HG03103 (cell line): ENCODE measurements at regions not wholly inside any gene's neighbourhood (a gene's known extent, or its start where the extent isn't known, plus 50 kb on each side); places are given as distances from the start of the nearest gene placed in this dataset.
A peak's percentile ranks its signal among the peaks of the same experiment; 100 is the strongest.
"Not testable (repeated sequence)": the region's sequence is repeated elsewhere in the genome, so short reads cannot be mapped to it uniquely, and the experiment has no call there.

Experiments used
- ATAC-seq: cut with Tn5 transposase; IDR thresholded peaks from one replicate; pipeline ENCODE4 v1.9.1; 2021; ENCODE audit warnings: low read depth; ENCODE audit not compliant: unreplicated experiment

DNA sequence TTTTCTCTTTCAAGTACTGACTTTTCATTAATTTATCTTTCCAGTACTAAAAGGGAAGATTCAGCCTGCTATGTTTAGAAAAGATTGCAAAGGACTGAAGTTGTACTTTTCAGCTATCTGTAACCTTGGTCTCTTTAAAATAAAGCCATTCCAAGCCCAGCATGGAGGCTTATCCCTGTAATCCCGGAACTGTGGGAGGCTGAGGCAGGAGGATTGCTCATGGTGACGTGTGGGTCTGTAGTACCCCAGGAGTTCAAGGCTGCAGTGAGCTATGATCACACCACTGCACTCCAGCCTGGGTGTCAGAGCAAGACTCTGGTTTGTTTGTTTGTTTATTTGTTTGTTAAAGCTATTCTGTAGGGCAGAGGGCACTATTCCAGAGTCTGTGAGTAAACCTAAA, 50.6 kb upstream of the TMEM170B start:
- no peak for ATAC-seq

DNA sequence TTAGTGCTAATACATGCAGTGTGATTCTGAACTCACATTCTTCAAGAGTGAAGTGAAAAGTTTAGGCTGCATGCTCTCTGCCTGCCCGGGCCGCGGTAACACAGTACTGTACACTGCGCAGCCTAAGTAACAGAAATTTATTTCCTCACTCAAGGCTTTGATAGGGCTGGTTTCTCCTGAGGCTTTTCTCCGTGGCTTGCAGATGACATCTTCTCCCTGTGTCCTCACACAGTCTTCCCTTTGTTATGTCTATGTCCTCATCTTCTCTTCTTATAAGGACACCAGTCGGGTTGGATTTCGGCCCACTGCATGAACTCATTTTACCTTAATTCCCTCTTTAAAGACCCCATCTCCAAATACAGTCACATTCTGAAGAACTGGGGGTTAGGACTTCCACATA, 51.1 kb upstream of the TMEM170B start:
- ATAC-seq = no peak

DNA sequence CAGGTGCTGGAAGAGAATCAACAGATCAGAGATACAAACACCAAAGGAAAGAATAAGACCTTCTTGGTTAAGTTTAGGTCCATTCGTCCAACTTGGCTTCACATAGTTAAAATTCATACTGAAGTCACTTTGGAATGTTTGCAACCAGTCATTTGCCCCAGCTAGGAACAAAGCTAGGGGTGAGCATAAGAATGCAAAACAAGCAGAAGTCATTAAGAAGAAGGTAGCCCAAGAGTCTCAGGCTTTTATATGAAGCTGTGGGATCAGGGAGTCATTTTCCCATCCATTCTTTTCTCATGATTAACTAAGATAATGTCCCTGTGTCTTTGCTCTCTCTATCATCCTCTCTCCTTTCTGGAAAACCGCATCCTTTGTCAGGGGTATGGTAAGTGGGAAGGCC, 51.5 kb upstream of the TMEM170B start:
- no peak for ATAC-seq

DNA sequence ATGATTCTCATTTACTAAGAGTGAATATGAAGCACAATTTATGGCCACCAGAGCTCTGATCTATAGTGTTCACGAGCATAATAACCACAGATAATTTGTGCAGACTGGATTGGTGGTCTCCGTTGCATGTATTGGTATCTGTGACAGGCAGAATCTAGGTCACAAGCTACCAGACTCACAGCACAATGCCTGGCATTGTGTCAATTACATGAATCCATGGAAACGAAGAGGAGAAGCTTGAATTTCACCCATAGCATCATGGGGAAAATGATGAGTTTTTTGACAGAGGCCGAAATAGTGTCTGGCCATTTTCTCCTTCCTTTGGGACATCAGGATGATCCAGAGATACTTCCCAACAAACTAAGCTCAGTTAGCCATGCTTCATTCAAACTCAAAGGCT, 52.3 kb upstream of the TMEM170B start:
- no peak for ATAC-seq

DNA sequence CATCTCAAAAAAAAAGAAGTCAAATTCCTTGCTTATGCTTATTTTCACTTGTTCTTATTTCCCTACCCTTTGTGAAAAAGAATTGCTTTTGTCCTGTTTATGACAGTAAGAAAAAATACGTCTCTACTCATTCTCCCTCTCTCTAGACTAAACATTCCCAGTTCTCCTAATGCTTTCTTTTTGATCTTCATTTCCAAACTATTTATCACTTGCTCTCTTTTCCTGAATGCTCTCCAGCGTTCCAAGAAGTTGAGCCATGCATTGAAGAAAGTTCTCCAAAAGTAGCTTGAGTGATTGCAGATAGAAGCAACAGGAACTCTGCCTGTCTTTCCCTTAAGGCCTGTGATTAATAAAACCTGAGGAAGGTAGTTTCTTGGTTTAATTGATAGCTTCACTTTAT, 53.1 kb upstream of the TMEM170B start:
- ATAC-seq = no peak

DNA sequence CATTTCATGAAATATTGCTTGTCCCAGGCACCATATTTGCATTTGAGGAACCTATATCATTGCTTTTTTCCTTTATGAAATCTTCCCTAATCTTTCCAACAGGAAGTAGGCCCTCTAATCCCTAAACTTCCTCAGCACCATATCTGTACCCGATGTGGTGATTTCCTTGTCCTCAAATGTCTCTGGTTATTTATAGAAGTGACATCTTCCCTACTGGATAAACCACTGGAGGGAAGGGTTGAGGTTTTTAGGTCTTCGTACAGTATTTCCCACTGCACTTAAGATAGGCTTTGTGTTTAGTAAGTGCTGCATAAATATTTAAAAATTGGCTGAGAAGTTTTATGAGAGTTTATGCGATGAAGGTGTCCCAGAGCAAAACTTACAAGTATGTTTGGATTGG, 54.9 kb upstream of the TMEM170B start:
- ATAC-seq = no peak

DNA sequence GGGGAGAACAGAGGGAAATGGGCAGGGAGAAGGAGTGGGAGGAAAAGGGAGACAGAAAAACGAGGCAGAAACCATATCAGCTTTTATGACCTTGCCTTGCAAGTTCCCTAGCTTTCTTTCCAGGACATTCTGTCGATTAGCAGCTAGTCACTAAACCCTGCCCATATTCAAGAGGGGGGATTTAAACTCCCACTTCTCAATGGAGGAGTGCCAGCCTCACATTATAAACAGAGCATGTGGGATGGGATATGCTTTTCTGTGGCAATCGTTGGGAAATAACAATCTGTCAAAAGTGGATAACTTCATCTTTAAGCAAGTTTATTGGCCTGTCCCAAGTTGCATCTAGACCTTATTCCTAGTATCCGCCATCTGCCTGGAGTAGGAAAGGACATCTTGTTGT, 57.0 kb upstream of the TMEM170B start:
- no peak for ATAC-seq

DNA sequence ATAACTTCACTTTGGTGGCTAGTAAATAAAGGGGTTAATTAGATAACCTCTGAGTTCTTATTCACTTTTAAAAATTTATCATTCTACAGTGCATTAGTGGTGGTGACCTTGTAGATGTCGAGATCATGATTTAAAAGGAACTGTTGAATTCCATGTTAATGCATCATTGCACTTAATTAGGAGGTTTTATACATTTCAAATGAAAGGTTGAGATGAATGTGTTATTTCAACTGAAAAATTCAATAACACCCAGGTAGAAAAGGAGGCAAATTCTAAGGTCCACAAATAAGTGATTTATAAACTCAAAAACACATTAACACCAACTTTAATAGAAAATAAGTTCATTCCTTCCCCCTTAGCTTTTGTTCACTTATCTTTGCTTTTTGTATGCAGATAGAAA, 58.3 kb upstream of the TMEM170B start:
- no peak for ATAC-seq

DNA sequence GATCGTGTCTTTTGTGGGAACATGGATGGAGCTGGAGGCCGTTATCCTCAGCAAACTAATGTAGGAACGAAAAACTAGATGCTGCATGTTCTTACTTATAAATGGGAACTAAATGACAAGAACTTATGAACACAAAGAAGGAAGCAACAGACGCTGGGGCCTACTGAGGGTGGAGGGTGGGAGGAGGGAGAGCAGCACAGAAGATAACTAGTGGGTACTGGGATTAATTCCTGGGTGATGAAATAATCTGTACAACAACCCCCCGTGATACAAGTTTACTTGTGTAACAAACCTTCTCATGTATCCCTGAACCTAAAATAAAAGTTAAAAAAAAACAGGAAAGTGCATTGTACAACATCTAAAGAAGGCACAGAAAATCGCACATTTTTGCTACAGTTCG, 59.0 kb upstream of the TMEM170B start:
- no peak for ATAC-seq

DNA sequence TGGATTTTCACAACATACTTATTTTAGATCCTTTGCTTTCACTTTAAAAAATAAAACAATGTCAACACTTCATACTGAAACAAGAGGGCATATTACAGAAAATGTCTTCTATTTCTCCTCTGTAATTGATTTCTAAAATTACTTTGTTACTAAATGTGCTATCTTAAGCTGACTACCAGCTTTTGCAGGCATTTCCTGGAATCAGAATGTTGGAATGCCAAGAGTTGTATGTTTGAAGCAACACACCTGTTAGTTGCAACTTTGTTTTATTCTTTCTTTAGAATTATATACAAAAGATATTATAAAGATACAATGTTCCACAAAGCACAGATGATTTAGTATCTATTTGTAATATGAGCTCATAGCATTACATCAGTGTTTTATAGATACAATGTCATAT, 62.5 kb upstream of the TMEM170B start:
- no peak for ATAC-seq

DNA sequence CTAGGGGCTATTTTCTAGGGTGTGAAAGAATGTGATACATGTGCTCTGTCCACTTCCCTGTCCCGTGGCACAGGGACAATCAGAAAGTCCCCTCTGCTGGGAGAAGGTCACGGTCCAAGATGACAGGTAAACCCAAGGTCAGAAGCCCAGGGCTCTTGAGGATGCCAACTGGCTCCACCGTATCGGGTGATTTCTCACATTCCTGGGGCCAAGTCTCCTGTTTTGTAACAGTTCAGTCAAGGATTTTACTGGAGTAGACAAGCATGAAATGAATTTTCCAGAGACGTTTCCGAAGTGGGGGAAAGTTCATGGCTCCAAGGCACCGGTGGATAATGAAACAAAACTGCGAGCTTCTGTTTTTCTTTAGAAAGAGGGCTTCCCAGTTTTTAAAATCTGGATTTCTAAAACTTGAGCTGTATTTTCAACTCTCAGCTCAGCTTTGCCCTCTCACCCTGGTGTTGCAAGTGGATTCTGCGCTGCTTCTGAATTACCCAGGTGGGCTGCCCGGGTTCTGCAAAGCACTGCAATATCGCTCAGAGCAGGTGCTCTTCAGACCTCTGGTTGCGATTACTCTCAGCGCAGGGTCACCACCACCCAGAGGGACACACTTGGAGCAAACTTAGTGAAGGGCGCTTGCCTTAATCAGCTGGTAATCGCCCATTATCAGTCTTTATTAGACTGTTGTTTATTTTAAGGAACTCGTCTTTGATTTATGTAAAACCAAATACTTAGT, 64.4 kb upstream of the TMEM170B start:
- ATAC-seq = no peak

DNA sequence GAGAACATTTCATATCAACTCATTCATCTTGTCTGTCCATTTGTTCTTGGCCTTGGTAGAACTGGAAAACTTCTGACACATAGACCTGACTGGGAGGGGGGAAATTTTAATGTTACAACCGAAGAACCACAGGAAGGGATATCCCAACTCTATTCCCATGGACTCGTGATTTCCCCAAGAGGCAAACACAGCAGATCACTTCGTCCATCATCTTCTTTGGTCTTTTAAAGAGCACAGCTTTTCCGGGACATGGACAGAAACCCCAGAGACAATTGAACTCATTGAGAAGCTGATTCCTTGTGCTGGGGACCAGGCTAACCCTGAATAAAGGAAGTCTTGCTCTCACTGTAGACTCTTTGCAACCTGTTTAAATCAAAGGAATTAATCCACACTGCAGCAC, 66.3 kb upstream of the TMEM170B start:
- ATAC-seq = no peak

DNA sequence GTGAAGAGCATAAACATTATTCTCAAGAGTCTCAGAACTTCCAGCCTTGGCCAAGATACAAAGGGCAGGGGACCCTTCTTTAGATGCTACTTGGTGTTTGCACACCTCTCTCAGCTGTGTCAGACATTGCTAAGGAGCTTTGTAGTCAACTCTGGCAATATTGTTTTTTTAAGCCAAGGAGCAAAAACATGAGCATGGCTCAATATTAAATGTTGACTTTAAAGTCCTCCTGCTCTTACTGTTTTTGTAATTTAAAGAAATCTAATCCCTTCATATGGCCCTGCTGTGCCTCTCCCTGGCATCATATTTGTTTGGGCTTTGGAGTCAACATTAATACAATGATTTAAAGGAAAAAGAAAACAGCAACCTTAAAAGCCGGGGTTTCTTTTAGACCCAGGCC, 67.9 kb upstream of the TMEM170B start:
- ATAC-seq = no peak

DNA sequence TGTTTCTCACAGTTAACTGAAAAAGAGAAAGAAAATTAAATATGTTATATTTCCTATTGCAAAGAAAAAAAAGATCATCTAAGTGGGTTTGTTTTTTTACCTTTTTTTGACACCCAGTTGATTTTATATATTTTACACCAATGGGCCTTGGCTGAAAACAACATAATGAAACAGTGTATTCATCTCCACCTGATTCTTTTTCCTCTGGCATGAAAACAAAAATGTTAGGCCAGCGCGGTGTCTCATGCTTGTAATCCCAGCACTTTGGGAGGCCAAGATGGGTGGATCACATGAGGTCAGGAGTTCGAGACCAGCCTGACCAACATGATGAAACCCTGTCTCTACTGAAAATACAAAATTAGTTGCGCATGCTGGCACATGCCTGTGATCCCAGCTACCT, 69.3 kb upstream of the TMEM170B start:
- ATAC-seq = not testable (repeated sequence)

DNA sequence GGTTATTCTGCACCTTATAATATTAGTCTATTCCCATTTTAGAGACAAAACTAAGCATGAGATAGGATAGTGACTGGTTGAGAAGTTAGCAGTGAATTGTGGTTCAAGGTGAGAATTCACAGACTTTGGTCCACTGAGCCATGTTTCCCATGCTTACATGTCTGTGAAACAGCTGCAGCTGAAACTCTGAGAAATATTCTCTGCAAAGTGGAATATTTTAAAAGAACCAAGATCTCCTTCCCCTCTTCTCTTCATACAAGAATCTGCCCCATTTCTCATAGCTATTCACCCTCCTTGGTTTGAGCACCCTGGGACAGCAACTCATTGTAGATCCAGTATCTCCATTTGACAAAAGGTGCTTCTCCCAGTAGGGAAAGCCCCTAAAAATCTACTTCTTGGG, 70.2 kb upstream of the TMEM170B start:
- no peak for ATAC-seq

DNA sequence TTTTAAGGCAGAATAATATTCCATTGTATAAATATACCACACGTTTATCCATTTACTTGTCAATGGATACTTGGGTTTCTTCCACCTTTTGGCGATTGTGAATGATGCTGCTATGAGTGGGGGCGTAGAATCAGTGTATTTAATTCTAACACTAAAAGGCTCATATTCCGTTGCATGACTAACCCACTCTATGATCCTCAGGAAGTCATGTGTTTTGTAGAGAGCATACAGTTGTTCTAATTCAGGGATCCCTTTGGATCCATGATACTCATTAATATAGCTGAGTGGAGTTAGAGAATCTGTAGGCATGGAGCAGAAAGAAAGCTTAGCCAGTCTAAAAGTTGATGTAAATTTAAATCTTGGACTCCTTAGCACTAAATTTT, 74.2 kb upstream of the TMEM170B start:
- ATAC-seq = no peak

DNA sequence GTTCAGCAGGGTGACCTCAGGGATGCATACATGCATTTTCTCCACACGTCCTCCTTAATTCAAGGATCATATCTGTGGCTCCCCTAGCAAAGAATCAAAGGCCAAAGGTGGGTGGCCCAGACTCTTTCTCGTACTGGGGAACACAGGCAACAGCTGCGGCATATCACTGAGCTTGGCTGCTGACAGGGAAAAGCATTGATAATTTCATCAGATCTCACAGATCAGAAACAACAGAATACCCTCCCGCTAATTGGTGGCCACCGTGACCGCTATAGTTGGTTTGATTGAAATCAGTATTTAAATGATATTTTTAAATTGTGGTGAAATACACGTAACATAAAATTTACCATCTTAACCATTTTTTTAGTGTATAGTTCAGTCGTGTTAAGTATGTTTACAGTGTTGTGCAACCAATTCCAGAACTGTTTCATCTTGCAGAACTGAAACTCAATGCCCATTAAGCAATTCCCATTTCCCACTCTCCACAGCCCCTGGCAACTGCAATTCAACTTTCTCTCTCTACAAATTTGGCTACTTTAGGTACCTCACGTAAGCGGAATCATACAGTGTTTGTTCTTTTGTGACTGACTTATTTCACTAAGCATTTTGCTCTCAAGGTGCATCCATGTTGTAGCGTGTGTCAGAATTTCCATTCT, 74.7 kb upstream of the TMEM170B start:
- no peak for ATAC-seq

DNA sequence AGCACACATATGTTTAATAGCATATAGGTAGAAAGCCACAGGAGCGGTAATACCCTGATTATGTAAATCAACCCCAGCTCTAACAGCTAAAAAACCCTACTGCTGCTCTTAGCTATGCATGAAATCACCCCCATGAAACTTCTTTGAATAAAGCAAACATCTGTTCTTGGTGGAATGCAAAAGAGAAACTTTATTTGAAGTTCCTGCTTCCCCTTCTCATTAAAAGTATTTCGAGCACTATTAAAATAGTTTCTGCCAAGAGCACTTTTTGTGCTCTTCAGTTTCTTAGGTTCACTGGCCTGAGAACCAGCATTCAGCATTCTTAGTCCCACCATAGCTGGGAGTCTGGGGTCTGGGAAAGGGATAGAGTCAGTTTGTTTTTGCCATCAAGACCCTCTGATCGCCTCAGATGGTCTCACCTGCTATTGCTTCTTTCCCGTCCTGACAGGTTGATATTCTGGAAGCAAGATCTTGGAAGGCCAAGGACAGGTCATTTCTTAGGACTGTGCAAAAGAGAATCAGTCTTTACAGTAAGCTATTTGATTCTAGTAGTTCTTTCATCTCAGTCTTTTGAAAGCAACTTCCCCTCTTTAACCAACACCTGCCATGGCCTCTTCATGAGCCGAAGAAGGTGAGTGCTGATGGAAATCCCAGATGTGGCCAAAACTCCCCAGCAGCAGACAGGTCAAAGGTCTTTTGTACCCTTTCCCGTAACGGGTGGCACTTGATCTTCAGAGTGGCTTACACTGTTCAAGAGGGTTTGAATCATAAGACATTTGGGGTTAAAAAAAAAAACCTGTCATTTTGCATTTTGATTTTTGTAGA, 76.5 kb upstream of the TMEM170B start:
- ATAC-seq = peak; percentile 58

DNA sequence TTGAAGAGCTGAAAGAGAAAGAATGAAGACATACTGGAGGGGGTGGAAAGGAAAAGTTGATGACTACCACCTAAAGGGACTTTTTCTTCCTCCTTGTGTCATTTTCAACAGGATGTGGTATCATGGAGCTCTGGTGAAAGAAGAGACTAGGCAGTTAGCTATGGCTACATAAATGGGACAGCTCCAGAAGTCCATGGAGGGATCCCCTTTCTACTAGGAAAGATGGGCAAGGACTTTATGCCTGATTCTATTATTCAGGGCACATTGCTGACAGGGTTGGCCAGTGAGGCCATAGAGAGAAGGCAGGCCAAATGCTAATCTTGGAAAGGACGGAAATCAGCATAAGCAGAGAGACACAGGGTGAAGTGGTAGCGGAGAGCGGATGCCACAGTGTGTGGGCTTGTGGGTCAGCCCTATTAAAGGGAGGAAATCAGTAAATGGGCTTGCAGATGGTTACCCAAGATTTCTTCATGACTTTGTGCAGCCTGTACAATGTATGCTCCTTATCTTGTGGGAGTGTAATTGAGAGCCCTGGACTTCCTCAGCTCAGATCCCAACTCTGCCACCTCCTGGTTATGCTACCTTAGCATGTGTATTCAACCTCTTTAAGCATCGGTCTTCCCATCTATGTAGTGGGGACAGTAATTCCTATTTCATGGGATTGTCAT, 77.4 kb upstream of the TMEM170B start:
- ATAC-seq = peak; percentile 39

DNA sequence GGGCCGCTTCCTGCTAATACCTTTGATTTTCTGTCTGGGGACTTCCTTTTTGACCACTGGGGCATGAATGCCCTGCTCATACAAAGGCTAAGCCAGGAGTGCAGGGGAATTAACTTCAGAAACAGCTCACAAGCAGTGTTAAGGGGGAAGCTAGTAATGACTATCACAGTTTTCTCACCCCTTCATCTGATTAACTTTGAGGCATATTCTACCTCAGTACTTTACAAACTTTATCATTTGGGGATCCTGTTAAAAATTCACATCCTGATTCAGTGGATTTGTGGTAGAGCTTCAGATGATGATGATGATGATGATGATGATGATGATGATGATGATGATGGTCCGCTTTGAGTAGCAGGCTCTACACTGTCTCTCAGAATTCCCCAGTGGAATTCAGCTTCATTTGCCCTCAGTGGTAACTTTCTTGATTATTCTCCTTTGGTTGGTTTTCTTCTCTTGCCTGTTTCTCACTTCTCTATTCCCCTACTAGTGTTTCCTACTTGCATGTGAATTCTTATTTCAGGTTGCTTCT, 78.4 kb upstream of the TMEM170B start:
- peak; percentile 49 for ATAC-seq

DNA sequence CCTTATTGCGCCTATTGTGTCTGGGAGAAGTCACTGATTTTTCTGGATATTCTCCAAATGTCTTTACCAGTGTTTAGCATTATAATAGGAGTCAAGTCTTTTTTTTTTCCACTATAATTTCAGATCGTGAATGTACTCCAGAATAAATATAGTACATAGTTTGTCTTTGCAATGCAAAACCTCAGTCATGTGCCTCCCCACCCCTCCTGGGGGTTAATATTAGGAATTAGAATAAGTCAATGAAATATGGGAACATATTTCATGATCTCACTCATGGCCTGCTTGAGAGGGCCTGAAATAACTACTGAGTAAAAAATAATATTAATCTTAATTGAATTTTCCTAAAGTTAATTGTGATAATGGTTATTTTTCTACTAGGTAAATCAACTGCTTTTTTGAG, 79.0 kb upstream of the TMEM170B start:
- ATAC-seq = no peak
